DND-41 (cell line): ENCODE measurements at regions not wholly inside any gene's neighbourhood (a gene's known extent, or its start where the extent isn't known, plus 50 kb on each side); places are given as distances from the start of the nearest gene placed in this dataset.

ENCODE experiments used
- ATAC-seq: fragments of 200-7000 bp; cut with Tn5 transposase; 3 replicates; pipeline ENCODE4 v1.9.1; 2021; ENCODE audit warnings: low read depth; ENCODE audit not compliant: insufficient read depth
- DNase-seq: peaks from one replicate; pipeline ENCODE4 v3.0.0-alpha.2; 2020
- H2AFZ ChIP-seq: 2 replicates; pipeline ENCODE4 v1.6.0; 2012; ENCODE audit warnings: low read depth, low read length
- H3K27ac ChIP-seq: 2 replicates; pipeline ENCODE4 v1.5.1; 2012; ENCODE audit warnings: low read length, inconsistent platforms
- H3K27me3 ChIP-seq: fragments of 200-600 bp; sonication (generic); 2 replicates; pipeline ENCODE4 v1.6.0; 2012; ENCODE audit warnings: low read length, mild to moderate bottlenecking, inconsistent platforms; ENCODE audit not compliant: insufficient read depth, poor library complexity
- H3K36me3 ChIP-seq: 2 replicates; pipeline ENCODE4 v1.5.1; 2012; ENCODE audit warnings: low read length, inconsistent platforms; ENCODE audit not compliant: insufficient read depth
- H3K4me1 ChIP-seq: 2 replicates; pipeline ENCODE4 v1.5.1; 2012; ENCODE audit warnings: mild to moderate bottlenecking, low read length; ENCODE audit not compliant: insufficient read depth
- H3K4me2 ChIP-seq: 2 replicates; pipeline ENCODE4 v1.6.0; 2012; ENCODE audit warnings: mild to moderate bottlenecking, moderate library complexity, low read length, inconsistent platforms; ENCODE audit not compliant: insufficient read depth
- H3K4me3 ChIP-seq, 2 experiments: fragments of 200-600 bp in 1 of 2; shearing (Covaris generic) in 1 of 2; 2 replicates each; pipeline ENCODE4 v1.5.1; 2012 to 2016; ENCODE audit warnings: inconsistent platforms in 2 of 2, low read length in 2 of 2, mild to moderate bottlenecking in 2 of 2, low read depth in 1 of 2, moderate library complexity in 1 of 2
- H3K79me2 ChIP-seq: 2 replicates; pipeline ENCODE4 v1.6.0; 2012; ENCODE audit warnings: low read length, inconsistent platforms; ENCODE audit not compliant: insufficient read depth
- H3K9ac ChIP-seq: 2 replicates; pipeline ENCODE4 v1.6.0; 2012; ENCODE audit warnings: low read depth, mild to moderate bottlenecking, inconsistent platforms, low read length, moderate library complexity
- H3K9me3 ChIP-seq: 2 replicates; pipeline ENCODE4 v1.5.1; 2012; ENCODE audit warnings: low read length, moderate library complexity, mild to moderate bottlenecking, inconsistent platforms; ENCODE audit not compliant: insufficient read depth, severe bottlenecking
- H4K20me1 ChIP-seq: 2 replicates; pipeline ENCODE4 v1.6.0; 2012; ENCODE audit warnings: low read length; ENCODE audit not compliant: insufficient read depth
- EZH2 ChIP-seq: IDR thresholded peaks from 3 replicates; pipeline ENCODE4 v1.6.1; 2012; ENCODE audit warnings: borderline replicate concordance, low read depth, mild to moderate bottlenecking, moderate library complexity, low read length, inconsistent platforms; ENCODE audit not compliant: severe bottlenecking
- TF ChIP-seq, protein P1 (sequence below): IDR thresholded peaks from 2 replicates; pipeline ENCODE4 v1.5.1; 2012; ENCODE audit warnings: borderline replicate concordance, low read length, moderate library complexity, mild to moderate bottlenecking; ENCODE audit not compliant: poor library complexity, severe bottlenecking; ENCODE audit errors: extremely low read depth

DNA sequence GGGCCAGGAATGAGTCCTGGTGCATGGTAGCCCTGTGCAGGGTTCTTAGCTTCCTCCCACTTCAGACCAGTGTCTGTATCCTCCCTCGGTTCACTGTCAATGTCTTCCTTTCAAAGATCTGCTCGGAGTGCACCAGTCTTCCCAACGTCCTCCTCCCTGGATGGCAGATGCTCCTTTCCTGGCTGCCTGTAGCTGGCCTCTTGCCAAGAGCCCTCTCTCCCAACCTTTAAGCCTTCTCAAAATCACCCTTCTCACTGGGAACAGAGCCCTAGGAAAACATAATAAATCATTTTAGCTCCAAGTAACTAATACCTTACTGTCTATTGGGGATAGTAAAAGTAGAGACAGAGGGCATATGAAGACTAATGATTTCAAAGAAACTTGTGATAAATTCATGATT, 490.6 kb downstream of the CCSER2 start:
- H3K9ac ChIP-seq: no peak overlapping the region
- ATAC-seq (no peak), DNase-seq (no peak)
- no peaks in the 10 kb centered on the region for H3K4me1 ChIP-seq
- no peaks in the 10 kb centered on the region for H3K9me3 ChIP-seq
- no peaks in the 10 kb centered on the region for H3K36me3 ChIP-seq
- H3K4me2 ChIP-seq: no peak overlapping the region
- no peaks in the 10 kb centered on the region for H4K20me1 ChIP-seq
- no peak overlapping the region for H3K27ac ChIP-seq
- peaks cover 4% of the 10 kb centered on the region for H3K27me3 ChIP-seq
- TF ChIP-seq EZH2: no peak
- TF ChIP-seq, protein P1, sequence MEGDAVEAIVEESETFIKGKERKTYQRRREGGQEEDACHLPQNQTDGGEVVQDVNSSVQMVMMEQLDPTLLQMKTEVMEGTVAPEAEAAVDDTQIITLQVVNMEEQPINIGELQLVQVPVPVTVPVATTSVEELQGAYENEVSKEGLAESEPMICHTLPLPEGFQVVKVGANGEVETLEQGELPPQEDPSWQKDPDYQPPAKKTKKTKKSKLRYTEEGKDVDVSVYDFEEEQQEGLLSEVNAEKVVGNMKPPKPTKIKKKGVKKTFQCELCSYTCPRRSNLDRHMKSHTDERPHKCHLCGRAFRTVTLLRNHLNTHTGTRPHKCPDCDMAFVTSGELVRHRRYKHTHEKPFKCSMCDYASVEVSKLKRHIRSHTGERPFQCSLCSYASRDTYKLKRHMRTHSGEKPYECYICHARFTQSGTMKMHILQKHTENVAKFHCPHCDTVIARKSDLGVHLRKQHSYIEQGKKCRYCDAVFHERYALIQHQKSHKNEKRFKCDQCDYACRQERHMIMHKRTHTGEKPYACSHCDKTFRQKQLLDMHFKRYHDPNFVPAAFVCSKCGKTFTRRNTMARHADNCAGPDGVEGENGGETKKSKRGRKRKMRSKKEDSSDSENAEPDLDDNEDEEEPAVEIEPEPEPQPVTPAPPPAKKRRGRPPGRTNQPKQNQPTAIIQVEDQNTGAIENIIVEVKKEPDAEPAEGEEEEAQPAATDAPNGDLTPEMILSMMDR: no peak
- no peak overlapping the region for H3K4me3 ChIP-seq
- no peak overlapping the region for H2AFZ ChIP-seq
- H3K79me2 ChIP-seq: no peaks in the 10 kb centered on the region

DNA sequence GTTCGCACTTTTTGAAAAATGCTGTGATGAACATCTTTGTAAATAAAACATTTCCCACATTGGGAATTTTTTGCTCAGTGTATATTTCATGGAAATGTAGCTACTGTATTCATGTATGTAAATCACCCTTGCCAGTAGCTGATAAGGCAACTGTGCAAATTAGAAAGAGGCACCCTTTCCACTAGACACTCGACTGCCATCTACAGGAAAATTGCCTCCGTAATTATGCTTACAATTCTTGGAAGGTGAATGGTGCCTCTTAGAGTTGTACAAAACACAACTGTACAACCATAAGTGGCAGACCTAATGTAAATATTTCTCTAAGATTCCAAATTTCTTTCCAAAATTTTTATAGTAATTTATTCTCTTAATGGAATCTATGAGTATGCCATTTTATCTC, 491.7 kb downstream of the CCSER2 start:
- Histone ChIP-seq H3K4me1 (no peaks in the 10 kb centered on the region), H3K4me3 (no peak overlapping the region), H3K9ac (no peak overlapping the region), H3K4me2 (no peak overlapping the region), H2AFZ (no peak overlapping the region), H3K27ac (no peak overlapping the region), H3K79me2 (no peaks in the 10 kb centered on the region), H3K36me3 (no peaks in the 10 kb centered on the region), H3K9me3 (no peaks in the 10 kb centered on the region), H4K20me1 (no peaks in the 10 kb centered on the region), H3K27me3 (peaks cover 4% of the 10 kb centered on the region)
- DNase-seq (no peak), ATAC-seq (no peak)
- TF ChIP-seq, protein P1: peak; percentile 55
- no peak for TF ChIP-seq EZH2

DNA sequence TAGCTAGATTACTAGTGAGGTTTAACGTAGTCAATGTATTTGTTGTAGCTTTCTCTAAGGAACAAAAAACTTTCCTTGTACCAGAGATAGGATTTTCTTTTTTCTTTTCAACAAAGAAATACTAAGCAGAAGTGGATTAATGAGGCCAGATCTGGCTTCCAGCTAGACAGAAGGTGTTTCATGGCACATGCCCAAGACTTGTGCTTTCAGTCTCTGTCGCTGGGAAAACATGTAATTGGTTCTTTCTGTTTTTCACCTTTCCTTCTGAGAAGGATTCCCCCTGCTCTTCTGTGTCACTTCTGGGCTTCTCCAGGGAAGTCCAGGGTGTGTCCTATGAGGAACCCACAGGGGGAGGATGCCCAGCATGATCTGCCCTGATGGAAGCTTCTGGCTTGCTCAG, 492.2 kb downstream of the CCSER2 start:
- Histone ChIP-seq H4K20me1 (no peaks in the 10 kb centered on the region), H3K4me1 (no peaks in the 10 kb centered on the region), H3K9me3 (no peaks in the 10 kb centered on the region), H3K4me3 (no peak overlapping the region), H3K36me3 (no peaks in the 10 kb centered on the region), H3K9ac (no peak overlapping the region), H3K27me3 (peaks cover 4% of the 10 kb centered on the region), H3K79me2 (no peaks in the 10 kb centered on the region), H3K4me2 (no peak overlapping the region), H3K27ac (no peak overlapping the region), H2AFZ (no peak overlapping the region)
- no peak for DNase-seq
- ATAC-seq: no peak
- TF ChIP-seq EZH2: no peak
- TF ChIP-seq, protein P1: no peak
